HL-60 (cell line): ENCODE measurements at regions not wholly inside any gene's neighbourhood (a gene's known extent, or its start where the extent isn't known, plus 50 kb on each side); places are given as distances from the start of the nearest gene placed in this dataset.

Experiments
- POLR2AphosphoS5 ChIP-seq: IDR thresholded peaks from 2 replicates; pipeline ENCODE4 v1.6.1; 2012; ENCODE audit warnings: low read depth
- TF ChIP-seq, protein P1 (sequence below): IDR thresholded peaks from one replicate; pipeline ENCODE4 v1.5.1; 2011; ENCODE audit warnings: low read length, control low read depth, inconsistent platforms; ENCODE audit not compliant: insufficient read depth
- TF ChIP-seq, protein P2 (sequence below): IDR thresholded peaks from 2 replicates; pipeline ENCODE4 v1.6.1; 2012; ENCODE audit warnings: low read depth; ENCODE audit not compliant: insufficient replicate concordance

- no peak for TF ChIP-seq POLR2AphosphoS5
- TF ChIP-seq, protein P1, sequence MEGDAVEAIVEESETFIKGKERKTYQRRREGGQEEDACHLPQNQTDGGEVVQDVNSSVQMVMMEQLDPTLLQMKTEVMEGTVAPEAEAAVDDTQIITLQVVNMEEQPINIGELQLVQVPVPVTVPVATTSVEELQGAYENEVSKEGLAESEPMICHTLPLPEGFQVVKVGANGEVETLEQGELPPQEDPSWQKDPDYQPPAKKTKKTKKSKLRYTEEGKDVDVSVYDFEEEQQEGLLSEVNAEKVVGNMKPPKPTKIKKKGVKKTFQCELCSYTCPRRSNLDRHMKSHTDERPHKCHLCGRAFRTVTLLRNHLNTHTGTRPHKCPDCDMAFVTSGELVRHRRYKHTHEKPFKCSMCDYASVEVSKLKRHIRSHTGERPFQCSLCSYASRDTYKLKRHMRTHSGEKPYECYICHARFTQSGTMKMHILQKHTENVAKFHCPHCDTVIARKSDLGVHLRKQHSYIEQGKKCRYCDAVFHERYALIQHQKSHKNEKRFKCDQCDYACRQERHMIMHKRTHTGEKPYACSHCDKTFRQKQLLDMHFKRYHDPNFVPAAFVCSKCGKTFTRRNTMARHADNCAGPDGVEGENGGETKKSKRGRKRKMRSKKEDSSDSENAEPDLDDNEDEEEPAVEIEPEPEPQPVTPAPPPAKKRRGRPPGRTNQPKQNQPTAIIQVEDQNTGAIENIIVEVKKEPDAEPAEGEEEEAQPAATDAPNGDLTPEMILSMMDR, result no peak
- TF ChIP-seq, protein P2, sequence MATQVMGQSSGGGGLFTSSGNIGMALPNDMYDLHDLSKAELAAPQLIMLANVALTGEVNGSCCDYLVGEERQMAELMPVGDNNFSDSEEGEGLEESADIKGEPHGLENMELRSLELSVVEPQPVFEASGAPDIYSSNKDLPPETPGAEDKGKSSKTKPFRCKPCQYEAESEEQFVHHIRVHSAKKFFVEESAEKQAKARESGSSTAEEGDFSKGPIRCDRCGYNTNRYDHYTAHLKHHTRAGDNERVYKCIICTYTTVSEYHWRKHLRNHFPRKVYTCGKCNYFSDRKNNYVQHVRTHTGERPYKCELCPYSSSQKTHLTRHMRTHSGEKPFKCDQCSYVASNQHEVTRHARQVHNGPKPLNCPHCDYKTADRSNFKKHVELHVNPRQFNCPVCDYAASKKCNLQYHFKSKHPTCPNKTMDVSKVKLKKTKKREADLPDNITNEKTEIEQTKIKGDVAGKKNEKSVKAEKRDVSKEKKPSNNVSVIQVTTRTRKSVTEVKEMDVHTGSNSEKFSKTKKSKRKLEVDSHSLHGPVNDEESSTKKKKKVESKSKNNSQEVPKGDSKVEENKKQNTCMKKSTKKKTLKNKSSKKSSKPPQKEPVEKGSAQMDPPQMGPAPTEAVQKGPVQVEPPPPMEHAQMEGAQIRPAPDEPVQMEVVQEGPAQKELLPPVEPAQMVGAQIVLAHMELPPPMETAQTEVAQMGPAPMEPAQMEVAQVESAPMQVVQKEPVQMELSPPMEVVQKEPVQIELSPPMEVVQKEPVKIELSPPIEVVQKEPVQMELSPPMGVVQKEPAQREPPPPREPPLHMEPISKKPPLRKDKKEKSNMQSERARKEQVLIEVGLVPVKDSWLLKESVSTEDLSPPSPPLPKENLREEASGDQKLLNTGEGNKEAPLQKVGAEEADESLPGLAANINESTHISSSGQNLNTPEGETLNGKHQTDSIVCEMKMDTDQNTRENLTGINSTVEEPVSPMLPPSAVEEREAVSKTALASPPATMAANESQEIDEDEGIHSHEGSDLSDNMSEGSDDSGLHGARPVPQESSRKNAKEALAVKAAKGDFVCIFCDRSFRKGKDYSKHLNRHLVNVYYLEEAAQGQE, result no peak
These were observed 139.2 kb downstream of the RASSF9 start for GRCh38 chr12:85697003-85697402.
